ENCODE measurements at regions not wholly inside any gene's neighbourhood (a gene's known extent, or its start where the extent isn't known, plus 50 kb on each side); places are given as distances from the start of the nearest gene placed in this dataset.

DNA sequence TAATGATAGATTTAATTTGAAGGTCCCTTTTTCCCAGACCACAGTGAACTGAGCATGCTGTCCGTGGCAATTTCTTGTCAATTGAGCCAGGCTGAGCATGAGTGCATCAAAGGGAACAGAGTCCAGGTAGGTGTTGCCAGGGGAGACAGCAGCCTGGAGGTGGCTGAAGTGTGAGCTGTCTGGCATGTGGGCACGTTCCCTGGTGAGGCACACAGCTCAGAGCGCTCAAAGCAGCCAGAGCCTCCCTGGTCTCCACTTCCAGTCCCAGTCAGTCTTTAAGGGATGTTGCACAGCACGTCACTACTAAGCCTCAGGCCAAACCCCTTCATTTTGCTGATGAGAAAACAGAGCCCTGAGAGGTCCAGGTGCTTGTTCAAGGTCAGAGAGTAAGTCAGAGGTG is 251.4 kb downstream of the MATN1 start:
- TF ChIP-seq, protein P1, sequence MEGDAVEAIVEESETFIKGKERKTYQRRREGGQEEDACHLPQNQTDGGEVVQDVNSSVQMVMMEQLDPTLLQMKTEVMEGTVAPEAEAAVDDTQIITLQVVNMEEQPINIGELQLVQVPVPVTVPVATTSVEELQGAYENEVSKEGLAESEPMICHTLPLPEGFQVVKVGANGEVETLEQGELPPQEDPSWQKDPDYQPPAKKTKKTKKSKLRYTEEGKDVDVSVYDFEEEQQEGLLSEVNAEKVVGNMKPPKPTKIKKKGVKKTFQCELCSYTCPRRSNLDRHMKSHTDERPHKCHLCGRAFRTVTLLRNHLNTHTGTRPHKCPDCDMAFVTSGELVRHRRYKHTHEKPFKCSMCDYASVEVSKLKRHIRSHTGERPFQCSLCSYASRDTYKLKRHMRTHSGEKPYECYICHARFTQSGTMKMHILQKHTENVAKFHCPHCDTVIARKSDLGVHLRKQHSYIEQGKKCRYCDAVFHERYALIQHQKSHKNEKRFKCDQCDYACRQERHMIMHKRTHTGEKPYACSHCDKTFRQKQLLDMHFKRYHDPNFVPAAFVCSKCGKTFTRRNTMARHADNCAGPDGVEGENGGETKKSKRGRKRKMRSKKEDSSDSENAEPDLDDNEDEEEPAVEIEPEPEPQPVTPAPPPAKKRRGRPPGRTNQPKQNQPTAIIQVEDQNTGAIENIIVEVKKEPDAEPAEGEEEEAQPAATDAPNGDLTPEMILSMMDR (IDR thresholded peaks at IDR 0.05), result no peak
- no peak for TF ChIP-seq POLR2A (IDR thresholded peaks at IDR 0.05)
